ENCODE measurements at regions not wholly inside any gene's neighbourhood (a gene's known extent, or its start where the extent isn't known, plus 50 kb on each side); places are given as distances from the start of the nearest gene placed in this dataset.

GRCh38 chr12:88424791-88425730 is 155.2 kb downstream of the KITLG start:
- TF ChIP-seq CTCF (IDR thresholded peaks at IDR 0.05): no peak
- no peak for TF ChIP-seq POLR2A (IDR thresholded peaks at IDR 0.05)
- no peak for TF ChIP-seq POLR2AphosphoS5 (IDR thresholded peaks at IDR 0.05)
- no peak for TF ChIP-seq EP300 (IDR thresholded peaks at IDR 0.05)

All from upper lobe of left lung (tissue), 4 donors.